MV-4-11 (cell line): ENCODE measurements at regions not wholly inside any gene's neighbourhood (a gene's known extent, or its start where the extent isn't known, plus 50 kb on each side); places are given as distances from the start of the nearest gene placed in this dataset.
A peak's percentile ranks its signal among the peaks of the same experiment; 100 is the strongest.
"Not testable (repeated sequence)": the region's sequence is repeated elsewhere in the genome, so short reads cannot be mapped to it uniquely, and the experiment has no call there.

Experiments
- DNase-seq: peaks from one replicate; lab custom pipeline; 2025; lab: John Stamatoyannopoulos, UW

- no peak for DNase-seq
Measured at GRCh38 chr4:138113819-138114400, 128.2 kb downstream of the SLC7A11 start.

DNA sequence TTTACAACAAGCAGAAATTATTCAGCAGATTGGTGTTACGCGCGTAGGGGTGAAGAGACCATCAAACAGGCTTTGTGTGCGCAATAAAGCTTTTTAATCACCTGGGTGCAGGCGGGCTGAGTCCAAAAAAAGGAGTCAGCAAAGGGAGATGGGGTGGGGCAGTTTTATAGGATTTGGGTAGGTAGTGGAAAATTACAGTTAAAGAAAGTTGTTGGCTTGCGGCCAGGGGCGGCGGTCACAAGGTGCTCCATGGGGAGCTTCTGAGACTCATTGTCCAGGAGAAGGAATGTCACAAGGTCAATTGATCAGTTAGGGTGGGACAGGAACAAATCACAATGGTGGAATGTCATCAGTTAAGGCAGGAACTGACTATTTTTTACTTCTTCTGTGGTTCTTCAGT is 129.3 kb downstream of the SLC7A11 start:
- not testable (repeated sequence) for DNase-seq

- no peak for DNase-seq
Measured at GRCh38 chr4:138112389-138112788, 129.8 kb downstream of the SLC7A11 start.

- no peak for DNase-seq
Measured at GRCh38 chr4:138111462-138112000, 130.6 kb downstream of the SLC7A11 start.

GRCh38 chr4:138110815-138111214 is 131.3 kb downstream of the SLC7A11 start:
- no peak for DNase-seq

- DNase-seq, result no peak
Measured at GRCh38 chr4:138107023-138107422, 135.1 kb downstream of the SLC7A11 start.

DNA sequence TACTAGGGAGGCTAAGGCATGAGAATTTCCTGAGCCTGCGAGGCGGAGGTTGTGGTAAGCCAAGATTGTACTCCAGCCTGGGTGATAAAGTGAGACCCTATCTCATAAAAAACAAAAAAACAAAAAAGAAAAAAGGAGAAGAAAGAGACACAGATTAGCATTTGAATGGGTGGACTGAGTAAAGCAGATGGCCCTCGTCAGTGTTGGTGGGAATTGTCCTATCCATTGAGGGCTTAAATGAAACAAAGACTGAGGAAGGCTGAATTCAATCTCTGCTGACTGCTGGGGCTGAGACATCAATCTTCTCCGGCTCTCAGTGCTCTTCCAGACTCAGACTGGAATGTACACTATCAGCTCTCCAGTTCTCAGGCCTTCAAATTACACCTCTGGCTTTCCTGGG is 136.8 kb downstream of the SLC7A11 start:
- DNase-seq, result no peak

DNA sequence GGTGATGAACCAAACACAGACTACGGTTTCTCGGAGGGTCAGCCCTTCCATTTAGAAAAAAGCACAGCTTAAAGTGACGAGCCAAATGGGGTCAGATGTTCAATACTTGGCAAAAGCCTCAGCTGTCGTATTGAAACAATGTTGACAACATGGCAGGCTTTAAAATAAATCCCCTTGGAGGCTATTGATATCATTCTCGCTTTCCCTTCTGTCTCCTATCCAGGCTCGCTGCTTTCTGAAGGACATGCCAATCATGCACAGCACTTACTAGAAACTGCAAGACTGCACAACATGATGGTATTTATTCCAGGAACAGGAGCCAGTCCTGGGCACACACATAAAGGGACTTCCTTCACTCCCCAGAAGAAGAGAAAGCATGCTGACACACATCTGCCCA is 137.9 kb downstream of the SLC7A11 start:
- DNase-seq, result no peak

DNA sequence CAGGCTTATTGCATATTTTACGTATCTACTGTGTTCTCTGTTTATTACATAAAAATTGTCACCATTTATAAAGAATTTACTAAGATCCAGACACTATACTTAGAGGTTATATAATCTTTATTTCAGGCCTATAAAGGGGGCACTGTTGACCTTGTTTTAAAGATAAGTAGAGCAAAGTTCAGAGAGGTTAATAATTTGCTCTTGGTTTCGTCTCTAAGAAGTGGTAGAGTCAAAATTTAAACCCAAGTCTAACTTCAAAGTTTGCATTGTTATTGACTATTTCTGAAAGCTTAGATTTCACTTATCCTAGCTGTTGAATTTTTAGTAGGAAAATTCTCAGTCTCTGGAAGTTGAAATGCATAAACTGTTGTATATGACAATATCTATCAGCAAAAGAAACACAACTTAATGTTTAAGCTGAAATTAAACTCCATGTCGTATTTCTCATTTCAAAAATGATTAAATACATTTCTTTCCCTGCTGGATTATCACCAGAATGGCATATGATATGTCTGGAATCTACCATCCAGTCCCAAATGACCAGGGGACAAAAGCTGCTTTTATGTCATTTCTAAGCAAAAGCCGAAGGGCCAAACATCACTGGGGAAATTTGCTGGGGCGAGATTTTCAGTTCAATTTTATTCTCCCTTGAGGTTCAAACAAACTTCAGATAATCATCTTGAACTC is 138.4 kb downstream of the SLC7A11 start:
- DNase-seq, result no peak

GRCh38 chr4:138099385-138099784 is 142.8 kb downstream of the SLC7A11 start:
- no peak for DNase-seq

GRCh38 chr4:138097912-138098600 is 144.1 kb downstream of the SLC7A11 start:
- DNase-seq, result no peak

DNA sequence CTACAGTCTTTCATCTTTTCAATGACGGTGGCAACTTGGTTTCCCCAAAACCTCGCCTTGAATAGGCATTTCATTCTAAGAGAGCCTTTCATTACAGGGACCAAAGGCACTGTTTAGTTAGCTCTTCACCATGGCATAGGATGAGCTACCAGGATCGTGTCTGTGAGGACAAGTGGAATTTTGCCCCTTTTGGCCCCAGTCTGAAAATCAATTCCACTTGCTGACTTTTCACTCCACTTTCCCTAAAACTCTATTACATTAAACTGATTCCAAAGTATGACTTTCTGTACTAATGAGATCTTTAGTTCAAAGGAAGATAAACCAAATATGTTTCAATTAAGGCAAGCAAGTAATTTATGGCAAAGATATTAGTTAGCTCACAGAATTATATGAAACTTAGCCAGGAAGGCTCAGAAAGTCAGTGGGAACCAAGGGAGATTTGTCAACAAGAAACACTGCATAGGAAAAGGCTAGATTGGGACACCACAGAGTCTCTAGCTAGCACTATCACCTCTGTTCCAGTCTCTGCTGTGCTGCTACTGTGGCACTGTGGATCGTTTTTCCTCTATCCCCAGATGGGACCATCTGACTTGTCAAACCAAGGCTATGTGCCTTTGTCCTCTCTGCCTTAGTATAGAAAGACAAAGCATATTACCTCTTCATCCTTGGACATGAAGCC is 145.6 kb downstream of the SLC7A11 start:
- DNase-seq, result no peak

- DNase-seq, result no peak
Measured at GRCh38 chr4:138095378-138095777, 146.8 kb downstream of the SLC7A11 start.

DNA sequence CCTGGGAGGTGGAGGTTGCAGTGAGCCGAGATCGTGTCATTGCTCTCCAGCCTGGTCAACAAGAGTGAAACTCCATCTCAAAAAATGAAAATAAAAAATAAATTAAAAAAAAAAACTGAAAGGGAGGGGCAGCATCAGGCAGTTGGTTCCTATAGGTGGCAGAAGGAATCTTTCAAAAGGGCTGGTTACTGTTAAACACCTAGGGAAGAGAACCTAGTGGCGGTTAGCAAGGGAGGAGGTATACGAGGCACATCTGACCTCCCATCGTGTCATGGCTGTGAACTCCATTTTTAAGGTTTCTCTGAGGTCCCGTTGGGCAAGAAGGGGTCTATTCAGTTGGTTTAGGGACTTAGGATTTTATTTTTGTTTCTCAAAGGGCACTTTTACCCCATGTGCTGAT is 150.1 kb downstream of the SLC7A11 start:
- DNase-seq, result no peak

GRCh38 chr4:138090918-138091676 is 151.1 kb downstream of the SLC7A11 start:
- no peak for DNase-seq

DNA sequence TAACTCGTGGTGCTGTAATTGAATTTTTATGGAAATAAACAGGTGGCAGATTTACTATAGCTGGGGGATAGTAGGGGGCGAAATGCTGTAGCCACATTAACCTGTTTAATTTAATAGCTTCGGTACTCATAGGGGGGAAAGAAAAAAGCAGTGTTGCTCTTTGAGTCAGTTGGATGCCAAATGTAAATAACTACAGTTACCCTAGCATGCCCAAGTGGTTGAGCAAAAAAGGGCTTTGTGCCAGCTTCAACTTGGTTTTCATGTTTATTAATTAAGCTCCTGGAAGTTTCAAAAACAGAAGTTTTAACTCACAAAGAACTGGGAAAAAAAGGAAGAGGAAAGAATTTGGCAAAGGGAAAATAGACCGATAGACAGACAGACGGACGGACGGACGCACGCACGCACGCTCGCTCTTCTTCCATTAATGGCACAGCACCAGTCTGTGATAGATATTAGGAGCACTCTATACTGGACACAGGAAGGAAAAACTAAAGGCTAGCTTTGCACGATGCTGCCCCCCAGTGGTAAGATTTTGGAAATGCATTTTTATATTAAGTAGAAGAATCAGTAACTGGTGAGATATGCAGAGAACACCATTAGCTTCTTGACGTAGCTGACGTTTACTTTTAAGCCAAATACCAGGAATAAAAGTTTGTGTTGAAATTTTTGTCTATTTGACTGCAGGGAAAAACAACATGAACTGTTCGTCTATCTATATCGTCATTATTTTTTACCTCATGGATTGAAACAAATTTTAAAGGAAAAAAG is 151.8 kb downstream of the SLC7A11 start:
- DNase-seq, result peak; percentile 50

DNA sequence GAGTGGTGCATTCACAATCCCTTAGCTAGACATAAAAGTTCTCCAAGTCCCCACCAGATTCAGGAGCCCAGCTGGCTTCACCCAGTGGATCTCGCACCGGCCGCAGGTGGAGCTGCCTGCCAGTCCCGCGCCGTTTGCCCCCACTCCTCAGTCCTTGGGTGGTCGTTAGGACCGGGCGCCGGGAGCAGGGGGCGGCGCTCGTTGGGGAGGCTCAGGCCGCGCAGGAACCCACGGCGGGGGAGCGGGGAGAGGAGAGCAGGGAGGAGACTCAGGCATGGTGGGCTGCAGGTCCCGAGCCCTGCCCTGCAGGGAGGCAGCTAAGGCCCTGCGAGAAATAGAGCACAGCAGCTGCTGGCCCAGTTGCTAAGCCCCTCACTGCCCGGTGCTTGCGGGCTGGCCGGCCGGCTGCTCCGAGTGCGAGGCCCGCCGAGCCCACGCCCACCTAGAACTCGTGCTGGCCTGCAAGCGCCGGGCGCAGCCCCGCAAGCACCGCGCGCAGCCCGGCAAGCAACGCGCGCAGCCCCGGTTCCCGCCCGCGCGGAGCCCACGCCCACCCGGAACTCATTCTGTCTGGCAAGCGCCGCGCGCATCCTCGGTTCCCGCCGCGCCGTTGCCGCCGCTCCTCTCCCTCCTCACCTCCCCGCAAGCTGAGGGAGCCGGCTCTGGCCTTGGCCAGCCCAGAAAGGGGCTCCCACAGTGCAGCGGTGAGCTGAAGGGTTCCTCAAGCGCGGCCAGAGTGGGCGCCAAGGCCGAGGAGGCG is 153.5 kb downstream of the SLC7A11 start:
- no peak for DNase-seq

- no peak for DNase-seq
Measured at GRCh38 chr4:138087066-138087719, 155.0 kb downstream of the SLC7A11 start.

DNA sequence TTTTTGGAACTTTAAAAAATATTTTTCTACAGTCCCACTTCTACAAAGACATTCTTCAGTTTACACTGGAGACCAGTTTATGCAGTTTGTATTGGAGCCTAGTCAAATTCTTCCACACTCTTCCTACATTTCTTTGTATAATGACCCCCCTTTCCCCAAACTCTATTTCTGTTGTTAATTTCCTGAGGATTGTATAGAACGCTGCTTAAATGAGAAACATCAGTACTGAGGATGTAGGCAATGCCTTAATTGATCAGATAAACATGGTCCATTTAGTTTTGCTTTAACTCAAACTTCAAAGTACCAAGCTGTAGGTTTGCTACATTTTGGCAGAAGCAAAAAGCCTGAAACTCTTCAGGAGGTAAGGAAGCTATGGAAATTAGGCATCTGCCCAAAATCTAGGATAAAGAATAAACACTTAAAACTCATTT is 155.5 kb downstream of the SLC7A11 start:
- DNase-seq, result no peak
